ENCODE measurements at regions not wholly inside any gene's neighbourhood (a gene's known extent, or its start where the extent isn't known, plus 50 kb on each side); places are given as distances from the start of the nearest gene placed in this dataset.

DNA sequence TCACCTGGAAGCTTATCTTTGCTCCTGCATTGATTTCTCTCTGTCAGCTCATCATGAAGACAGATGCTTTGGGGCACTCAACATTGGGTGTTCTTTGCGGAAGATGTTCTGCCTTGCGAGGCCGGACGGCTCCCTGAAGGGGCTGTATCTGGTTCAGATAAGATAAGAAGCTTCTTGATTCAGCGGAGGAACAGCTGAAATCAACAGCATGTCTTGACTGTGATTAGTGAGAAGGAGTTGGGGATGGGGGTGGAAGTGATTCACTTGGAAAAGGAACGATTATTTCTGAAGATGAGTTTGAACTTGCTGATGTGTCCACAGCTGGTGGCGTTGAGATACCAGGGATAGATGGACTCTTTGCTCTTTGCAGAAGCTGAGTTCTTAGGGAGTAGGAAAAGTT, 126.9 kb upstream of the WSCD1 start:
- Mint-ChIP-seq H3K9me3 (peaks cover 5% of the 10 kb centered on the region), H3K27me3 (peaks cover 49% of the 10 kb centered on the region), H3K27ac (no peak overlapping the region), H3K36me3 (ENCODE audit: low read depth) (no peaks in the 10 kb centered on the region), H3K4me1 (ENCODE audit: low read depth) (no peaks in the 10 kb centered on the region), H3K4me3 (no peak overlapping the region)
- no peak for DNase-seq

- Mint-ChIP-seq H3K4me3 (no peak overlapping the region), H3K27ac (no peak overlapping the region), H3K36me3 (ENCODE audit: low read depth) (no peaks in the 10 kb centered on the region), H3K27me3 (peaks cover 56% of the 10 kb centered on the region), H3K9me3 (peaks cover 5% of the 10 kb centered on the region), H3K4me1 (ENCODE audit: low read depth) (no peaks in the 10 kb centered on the region)
- no peak for DNase-seq
These were observed 126.2 kb upstream of the WSCD1 start for GRCh38 chr17:5943982-5944381.

GRCh38 chr17:5947701-5948180, 122.4 kb upstream of the WSCD1 start:
- Mint-ChIP-seq H3K27ac (no peak overlapping the region), H3K4me1 (ENCODE audit: low read depth) (no peaks in the 10 kb centered on the region), H3K36me3 (ENCODE audit: low read depth) (no peaks in the 10 kb centered on the region), H3K27me3 (peaks cover 61% of the 10 kb centered on the region), H3K9me3 (peaks cover 5% of the 10 kb centered on the region), H3K4me3 (no peak overlapping the region)
- no peak for DNase-seq

- no peak overlapping the region for H3K4me3 Mint-ChIP-seq
These were observed 121.4 kb upstream of the WSCD1 start for GRCh38 chr17:5948811-5949210.

GRCh38 chr17:5950878-5951277, 119.3 kb upstream of the WSCD1 start:
- Mint-ChIP-seq H3K27me3 (peaks cover 61% of the 10 kb centered on the region), H3K9me3 (peaks cover 10% of the 10 kb centered on the region), H3K36me3 (ENCODE audit: low read depth) (no peaks in the 10 kb centered on the region), H3K4me1 (ENCODE audit: low read depth) (no peaks in the 10 kb centered on the region), H3K27ac (no peak overlapping the region), H3K4me3 (no peak overlapping the region)
- DNase-seq: no peak

More at GRCh38 chr17:5948811-5949210, 121.4 kb upstream of the WSCD1 start:
- peaks cover 54% of the 10 kb centered on the region for H3K27me3 Mint-ChIP-seq
- H3K36me3 Mint-ChIP-seq (ENCODE audit: low read depth): no peaks in the 10 kb centered on the region
- no peak for DNase-seq
- H3K27ac Mint-ChIP-seq: no peak overlapping the region
- H3K4me1 Mint-ChIP-seq (ENCODE audit: low read depth): no peaks in the 10 kb centered on the region
- peaks cover 5% of the 10 kb centered on the region for H3K9me3 Mint-ChIP-seq

GRCh38 chr17:5951912-5952311, 118.3 kb upstream of the WSCD1 start:
- no peak for DNase-seq
- H3K36me3 Mint-ChIP-seq (ENCODE audit: low read depth): no peaks in the 10 kb centered on the region
- peaks cover 55% of the 10 kb centered on the region for H3K27me3 Mint-ChIP-seq
- no peak overlapping the region for H3K4me3 Mint-ChIP-seq
- H3K4me1 Mint-ChIP-seq (ENCODE audit: low read depth): no peaks in the 10 kb centered on the region
- no peak overlapping the region for H3K27ac Mint-ChIP-seq
- peaks cover 8% of the 10 kb centered on the region for H3K9me3 Mint-ChIP-seq

DNA sequence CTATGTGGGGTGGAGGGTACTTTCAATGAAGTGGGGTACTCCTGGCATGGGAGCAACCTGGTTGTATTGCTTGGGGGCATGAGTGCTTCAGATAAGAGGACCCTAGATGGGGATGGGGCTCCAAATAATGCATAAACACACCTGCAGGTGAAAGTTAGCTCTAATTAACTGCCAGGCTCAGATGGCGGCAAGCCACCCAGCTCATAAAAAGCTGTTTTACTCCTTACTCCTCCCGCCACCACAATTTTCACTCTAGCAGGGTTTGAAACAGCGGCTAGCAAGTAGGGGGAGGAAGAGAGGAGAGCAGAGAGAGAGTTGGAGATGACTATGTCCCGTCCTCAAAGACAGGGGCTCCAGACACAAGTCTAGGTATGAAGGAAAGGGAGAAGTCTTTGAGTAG, 117.7 kb upstream of the WSCD1 start:
- H3K27me3 Mint-ChIP-seq: peaks cover 52% of the 10 kb centered on the region

GRCh38 chr17:5955764-5956163, 114.4 kb upstream of the WSCD1 start:
- Mint-ChIP-seq H3K4me3 (no peak overlapping the region), H3K36me3 (ENCODE audit: low read depth) (no peaks in the 10 kb centered on the region), H3K27ac (no peak overlapping the region), H3K9me3 (peaks cover 8% of the 10 kb centered on the region), H3K4me1 (ENCODE audit: low read depth) (no peaks in the 10 kb centered on the region), H3K27me3 (peaks cover 42% of the 10 kb centered on the region)
- DNase-seq: no peak

More for the DNA sequence above, 117.7 kb upstream of the WSCD1 start:
- Mint-ChIP-seq H3K4me1 (ENCODE audit: low read depth) (no peaks in the 10 kb centered on the region), H3K36me3 (ENCODE audit: low read depth) (no peaks in the 10 kb centered on the region), H3K4me3 (no peak overlapping the region), H3K9me3 (peaks cover 8% of the 10 kb centered on the region), H3K27ac (no peak overlapping the region)
- DNase-seq: no peak

DNA sequence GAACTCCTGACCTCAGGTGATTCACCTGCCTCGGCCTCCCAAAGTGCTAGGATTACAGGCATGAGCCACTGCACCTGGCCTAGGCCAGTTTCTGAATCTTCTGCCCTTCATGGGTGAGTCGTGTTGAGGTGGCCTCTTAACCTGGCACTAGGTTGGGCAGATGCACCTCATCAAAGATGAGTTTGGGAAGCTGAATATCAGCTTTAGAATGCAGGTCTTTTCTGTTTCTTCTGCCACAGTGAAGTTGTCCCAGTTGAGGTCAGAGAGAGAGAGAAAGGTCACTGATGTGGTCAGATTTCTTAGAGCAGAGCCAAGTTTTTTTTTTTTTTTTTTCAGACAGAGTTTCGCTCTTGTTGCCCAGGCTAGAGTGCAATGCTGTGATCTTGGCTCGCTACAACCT, 111.3 kb upstream of the WSCD1 start:
- Mint-ChIP-seq H3K4me3 (no peak overlapping the region), H3K27me3 (peaks cover 44% of the 10 kb centered on the region), H3K4me1 (ENCODE audit: low read depth) (no peaks in the 10 kb centered on the region), H3K36me3 (ENCODE audit: low read depth) (no peaks in the 10 kb centered on the region), H3K27ac (no peak overlapping the region), H3K9me3 (peaks cover 8% of the 10 kb centered on the region)
- no peak for DNase-seq

- no peaks in the 10 kb centered on the region for H3K4me1 Mint-ChIP-seq (ENCODE audit: low read depth)
- H3K27me3 Mint-ChIP-seq: peaks cover 48% of the 10 kb centered on the region
- no peaks in the 10 kb centered on the region for H3K9me3 Mint-ChIP-seq
These were observed 107.8 kb upstream of the WSCD1 start for GRCh38 chr17:5962371-5962770.

DNA sequence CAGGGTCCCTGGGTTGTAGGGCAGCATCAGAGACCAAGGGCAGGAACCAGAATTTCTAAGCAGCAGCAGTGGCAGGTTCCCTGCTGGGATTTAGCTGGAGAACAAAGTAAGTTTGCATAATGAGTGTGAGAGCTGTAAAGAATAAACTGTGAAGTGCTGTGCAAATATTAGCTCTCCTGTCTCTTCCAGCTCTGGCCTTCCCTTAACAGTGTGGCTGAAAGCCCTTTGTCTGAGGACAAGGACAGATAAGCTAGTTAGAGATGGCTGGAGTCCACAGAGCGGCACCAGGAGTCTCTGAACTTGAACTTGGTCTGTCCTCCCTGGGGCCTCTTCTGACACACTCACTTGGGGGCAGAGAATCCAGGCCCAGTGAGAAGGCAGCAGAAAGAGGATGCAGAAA, 98.2 kb upstream of the WSCD1 start:
- Mint-ChIP-seq H3K27me3 (peaks cover 41% of the 10 kb centered on the region), H3K4me1 (ENCODE audit: low read depth) (no peaks in the 10 kb centered on the region), H3K27ac (no peak overlapping the region), H3K36me3 (ENCODE audit: low read depth) (no peaks in the 10 kb centered on the region), H3K4me3 (no peak overlapping the region), H3K9me3 (peaks cover 17% of the 10 kb centered on the region)
- DNase-seq: no peak

More at GRCh38 chr17:5962371-5962770, 107.8 kb upstream of the WSCD1 start:
- no peak overlapping the region for H3K27ac Mint-ChIP-seq
- no peaks in the 10 kb centered on the region for H3K36me3 Mint-ChIP-seq (ENCODE audit: low read depth)
- H3K4me3 Mint-ChIP-seq: no peak overlapping the region
- no peak for DNase-seq

GRCh38 chr17:5973410-5973809, 96.8 kb upstream of the WSCD1 start:
- no peaks in the 10 kb centered on the region for H3K4me1 Mint-ChIP-seq (ENCODE audit: low read depth)
- no peak for DNase-seq
- H3K9me3 Mint-ChIP-seq: peaks cover 17% of the 10 kb centered on the region
- H3K27ac Mint-ChIP-seq: no peak overlapping the region
- H3K36me3 Mint-ChIP-seq (ENCODE audit: low read depth): no peaks in the 10 kb centered on the region
- peaks cover 40% of the 10 kb centered on the region for H3K27me3 Mint-ChIP-seq
- H3K4me3 Mint-ChIP-seq: no peak overlapping the region

DNA sequence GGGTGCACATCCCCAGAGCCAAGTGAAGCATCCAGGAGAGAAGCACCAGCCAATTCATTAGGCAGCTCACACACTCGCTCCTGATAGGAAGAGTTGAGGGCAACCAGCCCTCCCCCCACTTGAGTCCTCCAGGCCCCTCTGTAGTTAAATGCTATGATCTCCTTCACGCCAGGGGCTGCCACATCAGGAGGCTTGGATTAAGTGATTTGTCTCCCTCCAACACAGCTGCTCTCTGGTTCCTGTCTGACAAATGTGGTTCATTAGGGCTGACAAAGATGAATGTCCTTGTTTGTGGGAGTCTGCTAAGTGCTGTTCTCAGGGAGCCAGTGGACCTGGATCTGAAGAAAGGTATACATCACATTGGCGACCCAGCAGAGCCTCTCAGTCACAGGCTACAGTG, 94.5 kb upstream of the WSCD1 start:
- no peak for DNase-seq
- H3K9me3 Mint-ChIP-seq: peaks cover 10% of the 10 kb centered on the region
- H3K4me3 Mint-ChIP-seq: no peak overlapping the region
- H3K4me1 Mint-ChIP-seq (ENCODE audit: low read depth): no peaks in the 10 kb centered on the region
- H3K36me3 Mint-ChIP-seq (ENCODE audit: low read depth): no peaks in the 10 kb centered on the region
- H3K27me3 Mint-ChIP-seq: peaks cover 30% of the 10 kb centered on the region
- no peak overlapping the region for H3K27ac Mint-ChIP-seq

- Mint-ChIP-seq H3K4me1 (ENCODE audit: low read depth) (no peaks in the 10 kb centered on the region), H3K27ac (no peak overlapping the region), H3K4me3 (no peak overlapping the region), H3K9me3 (peaks cover 10% of the 10 kb centered on the region), H3K36me3 (ENCODE audit: low read depth) (no peaks in the 10 kb centered on the region), H3K27me3 (peaks cover 31% of the 10 kb centered on the region)
- no peak for DNase-seq
These were observed 93.9 kb upstream of the WSCD1 start for GRCh38 chr17:5976251-5976650.

DNA sequence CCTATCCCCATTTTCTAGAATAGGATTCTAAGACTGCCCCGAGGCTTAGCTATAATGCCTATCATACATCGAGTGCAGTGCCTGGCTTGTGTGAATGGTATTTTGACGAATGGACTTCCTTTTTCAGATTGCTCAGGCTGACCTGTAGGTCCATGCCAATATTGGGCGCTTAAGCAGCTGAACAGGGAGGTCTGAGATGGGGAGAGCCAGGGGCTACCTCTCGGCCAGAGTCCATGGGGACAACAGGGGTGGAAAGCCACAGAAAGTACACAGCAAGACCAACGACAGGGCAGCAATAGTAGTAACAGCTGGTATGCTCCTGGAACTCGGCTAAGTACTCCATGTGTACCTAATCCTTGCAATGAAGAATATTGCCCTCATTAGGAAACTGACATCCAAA, 91.7 kb upstream of the WSCD1 start:
- DNase-seq: no peak
- peaks cover 4% of the 10 kb centered on the region for H3K9me3 Mint-ChIP-seq
- H3K27ac Mint-ChIP-seq: no peak overlapping the region
- H3K36me3 Mint-ChIP-seq (ENCODE audit: low read depth): no peaks in the 10 kb centered on the region
- H3K4me1 Mint-ChIP-seq (ENCODE audit: low read depth): no peaks in the 10 kb centered on the region
- H3K4me3 Mint-ChIP-seq: no peak overlapping the region
- H3K27me3 Mint-ChIP-seq: peaks cover 37% of the 10 kb centered on the region

DNA sequence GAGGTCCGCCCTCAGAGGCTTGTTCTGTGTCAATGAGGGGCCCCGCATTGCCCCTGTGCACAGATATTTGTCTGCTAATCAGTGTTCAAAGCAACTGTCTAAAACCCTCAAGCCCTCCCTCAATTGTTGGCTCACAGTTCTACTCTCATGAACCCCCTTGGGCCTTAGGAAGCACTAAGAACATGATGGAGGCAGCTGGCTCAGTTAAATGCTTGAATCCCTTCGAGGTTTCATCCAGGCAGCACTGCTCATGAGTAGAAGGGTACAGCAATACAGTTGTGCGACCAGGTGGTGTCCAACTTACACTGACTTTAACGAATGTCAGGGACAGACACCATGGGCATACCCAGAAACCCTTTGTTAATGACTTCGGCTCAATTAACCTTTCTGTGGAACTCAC, 89.2 kb upstream of the WSCD1 start:
- no peaks in the 10 kb centered on the region for H3K9me3 Mint-ChIP-seq
- no peak overlapping the region for H3K4me3 Mint-ChIP-seq
- H3K36me3 Mint-ChIP-seq (ENCODE audit: low read depth): no peaks in the 10 kb centered on the region
- no peak overlapping the region for H3K27ac Mint-ChIP-seq
- H3K27me3 Mint-ChIP-seq: peaks cover 42% of the 10 kb centered on the region
- no peak for DNase-seq
- no peaks in the 10 kb centered on the region for H3K4me1 Mint-ChIP-seq (ENCODE audit: low read depth)

All from activated T-cell treated with anti-CD3 and anti-CD28 coated beads, Interleukin-2, amount 50 U/mL, for 24 hours (primary cell).